Breast epithelium (tissue), 4 donors: ENCODE measurements at regions not wholly inside any gene's neighbourhood (a gene's known extent, or its start where the extent isn't known, plus 50 kb on each side); places are given as distances from the start of the nearest gene placed in this dataset.

ENCODE experiments used
- DNase-seq, 2 donors: peaks; one replicate each; pipeline ENCODE4 v3.0.0-alpha.2; 2019; ENCODE audit warnings: low spot score in 2 of 2
- H3K27ac ChIP-seq, 2 donors: fragments of 200-600 bp; sonication (generic) in 1 of 2; one replicate each; pipeline ENCODE4 v1.5.1; 2016 to 2019; ENCODE audit warnings: mild to moderate bottlenecking in 1 of 2
- H3K27me3 ChIP-seq, 2 donors: fragments of 200-600 bp; sonication (generic) in 1 of 2; one replicate each; pipeline versions ENCODE4 v1.5.1 to v1.6.0; 2017 to 2019; ENCODE audit warnings: control low read depth in 1 of 2, mild to moderate bottlenecking in 1 of 2
- H3K36me3 ChIP-seq: fragments of 200-600 bp; one replicate; pipeline ENCODE4 v1.5.1; 2019
- H3K4me1 ChIP-seq, 2 donors: fragments of 200-600 bp; sonication (generic); one replicate each; pipeline ENCODE4 v1.5.1; 2016 to 2019; ENCODE audit warnings: control low read depth in 1 of 2
- H3K4me3 ChIP-seq, 3 donors: fragments of 200-600 bp; sonication (generic); 1 replicate in 2 of 3; 2 replicates in 1 of 3; pipeline ENCODE4 v1.5.1; 2016 to 2019; ENCODE audit warnings: mild to moderate bottlenecking in 3 of 3, moderate library complexity in 2 of 3
- H3K9me3 ChIP-seq, 2 donors: fragments of 200-600 bp; sonication (generic) in 1 of 2; one replicate each; pipeline ENCODE4 v1.5.1; 2016 to 2019; ENCODE audit warnings: control low read depth in 1 of 2
- CTCF ChIP-seq, 3 donors: fragments of 450-650 bp; IDR thresholded peaks; one replicate each; pipeline ENCODE4 v1.5.1; 2016 to 2017; ENCODE audit warnings: antibody characterized with exemption in 3 of 3, mild to moderate bottlenecking in 3 of 3, moderate library complexity in 3 of 3
- POLR2A ChIP-seq: fragments of 450-650 bp; IDR thresholded peaks from one replicate; pipeline ENCODE4 v1.6.1; 2016; ENCODE audit warnings: antibody characterized with exemption, mild to moderate bottlenecking, moderate library complexity
- POLR2AphosphoS5 ChIP-seq, 3 donors: sonication (generic); formaldehyde crosslinking; IDR thresholded peaks; one replicate each; pipeline ENCODE4 v1.6.1; 2017; ENCODE audit warnings: antibody characterized with exemption in 3 of 3
- intact Hi-C: fragments of 100-400 bp; cut with DNase I; formaldehyde crosslinking; loops from one replicate; pipeline ENCODE4 v1.15.1; 2023; ENCODE audit warnings: low total_unique reads

GRCh38 chr10:56586461-56586891 is 225.4 kb upstream of the ZWINT start:
- TF ChIP-seq CTCF (IDR thresholded peaks at IDR 0.05) (no peak), POLR2AphosphoS5 (IDR thresholded peaks at IDR 0.05) (no peak), POLR2A (no peak)
- peak; percentile 18 to 55 for DNase-seq
- H3K4me1 ChIP-seq, result no peaks in the 10 kb centered on the region
- H3K36me3 ChIP-seq, result no peaks in the 10 kb centered on the region
- H3K27ac ChIP-seq, result peak overlapping the region in 1 of 2 donors; percentile 43
- no peaks in the 10 kb centered on the region for H3K27me3 ChIP-seq
- intact Hi-C loops, result no loop called here
- H3K9me3 ChIP-seq, result no peaks in the 10 kb centered on the region
- peak overlapping the region in 2 of 3 donors; percentile 33 to 49 for H3K4me3 ChIP-seq

GRCh38 chr10:56585447-56586171 is 224.6 kb upstream of the ZWINT start:
- intact Hi-C loops, result no loop called here
- no peaks in the 10 kb centered on the region for H3K27me3 ChIP-seq
- H3K4me3 ChIP-seq, result peak overlapping the region in 1 of 3 donors; percentile 49
- no peaks in the 10 kb centered on the region for H3K9me3 ChIP-seq
- H3K4me1 ChIP-seq, result no peaks in the 10 kb centered on the region
- peak overlapping the region in 1 of 2 donors; percentile 43 for H3K27ac ChIP-seq
- DNase-seq, result no peak
- no peak for TF ChIP-seq POLR2A
- TF ChIP-seq CTCF (IDR thresholded peaks at IDR 0.05), result no peak
- no peak for TF ChIP-seq POLR2AphosphoS5 (IDR thresholded peaks at IDR 0.05)
- H3K36me3 ChIP-seq, result no peaks in the 10 kb centered on the region

GRCh38 chr10:56583316-56583715 is 222.3 kb upstream of the ZWINT start:
- Histone ChIP-seq H3K27ac (no peak overlapping the region), H3K4me1 (no peaks in the 10 kb centered on the region), H3K36me3 (no peaks in the 10 kb centered on the region), H3K9me3 (no peaks in the 10 kb centered on the region), H3K27me3 (no peaks in the 10 kb centered on the region), H3K4me3 (no peak overlapping the region)
- intact Hi-C loops, result no loop called here
- TF ChIP-seq POLR2AphosphoS5 (IDR thresholded peaks at IDR 0.05), result no peak
- TF ChIP-seq CTCF (IDR thresholded peaks at IDR 0.05), result no peak
- no peak for TF ChIP-seq POLR2A
- no peak for DNase-seq

GRCh38 chr10:56567580-56567979 is 206.5 kb upstream of the ZWINT start:
- Histone ChIP-seq H3K36me3 (no peaks in the 10 kb centered on the region), H3K27me3 (no peaks in the 10 kb centered on the region), H3K4me1 (no peaks in the 10 kb centered on the region), H3K27ac (no peak overlapping the region), H3K4me3 (no peak overlapping the region), H3K9me3 (peaks cover 0 to 4% of the 10 kb centered on the region in 2 donors)
- intact Hi-C loops, result no loop called here
- no peak for DNase-seq
- TF ChIP-seq CTCF (IDR thresholded peaks at IDR 0.05) (no peak), POLR2AphosphoS5 (IDR thresholded peaks at IDR 0.05) (no peak), POLR2A (no peak)

GRCh38 chr10:56561336-56561735 is 200.3 kb upstream of the ZWINT start:
- DNase-seq, result no peak
- Histone ChIP-seq H3K36me3 (no peaks in the 10 kb centered on the region), H3K4me3 (no peak overlapping the region), H3K27ac (no peak overlapping the region), H3K4me1 (no peaks in the 10 kb centered on the region), H3K27me3 (no peaks in the 10 kb centered on the region), H3K9me3 (no peaks in the 10 kb centered on the region)
- no peak for TF ChIP-seq CTCF (IDR thresholded peaks at IDR 0.05)
- no peak for TF ChIP-seq POLR2AphosphoS5 (IDR thresholded peaks at IDR 0.05)
- TF ChIP-seq POLR2A, result no peak
- intact Hi-C loops, result loop anchor here (5.0 kb wide), 1 partner anchor 71 kb away; no protein-coding TSS in a partner anchor
